Hindlimb muscle (tissue), 1 donor: ENCODE measurements at regions not wholly inside any gene's neighbourhood (a gene's known extent, or its start where the extent isn't known, plus 50 kb on each side); places are given as distances from the start of the nearest gene placed in this dataset.

Experiments
- DNase-seq: peaks from one replicate; pipeline ENCODE4 v3.0.0-alpha.2; 2013

GRCh38 chr5:105530716-105531261 lies 1968.2 kb upstream of the NUDT12 start:
- DNase-seq, result no peak

- DNase-seq, result no peak
These were observed 1967.3 kb upstream of the NUDT12 start for GRCh38 chr5:105529851-105530250.

GRCh38 chr5:105508519-105508918 lies 1945.9 kb upstream of the NUDT12 start:
- DNase-seq, result no peak

GRCh38 chr5:105506692-105507277 lies 1944.2 kb upstream of the NUDT12 start:
- DNase-seq, result no peak

GRCh38 chr5:105503950-105504349 lies 1941.4 kb upstream of the NUDT12 start:
- no peak for DNase-seq

GRCh38 chr5:105501315-105501714 lies 1938.7 kb upstream of the NUDT12 start:
- DNase-seq, result no peak

- DNase-seq, result no peak
These were observed 1912.8 kb upstream of the NUDT12 start for GRCh38 chr5:105475401-105475800.

- DNase-seq, result no peak
These were observed 1899.8 kb upstream of the NUDT12 start for GRCh38 chr5:105462377-105462776.

- no peak for DNase-seq
These were observed 1898.1 kb upstream of the NUDT12 start for GRCh38 chr5:105460721-105461120.

GRCh38 chr5:105453216-105453807 lies 1890.7 kb upstream of the NUDT12 start:
- DNase-seq, result no peak

- DNase-seq, result no peak
These were observed 1885.7 kb upstream of the NUDT12 start for GRCh38 chr5:105448271-105448670.

GRCh38 chr5:105430516-105430915 lies 1867.9 kb upstream of the NUDT12 start:
- DNase-seq, result no peak

- no peak for DNase-seq
These were observed 1866.1 kb upstream of the NUDT12 start for GRCh38 chr5:105428451-105429380.

GRCh38 chr5:105414067-105414466 lies 1851.5 kb upstream of the NUDT12 start:
- DNase-seq, result no peak

GRCh38 chr5:105413406-105413990 lies 1850.9 kb upstream of the NUDT12 start:
- DNase-seq, result no peak

- no peak for DNase-seq
These were observed 1847.1 kb upstream of the NUDT12 start for GRCh38 chr5:105409695-105410094.

- no peak for DNase-seq
These were observed 1844.6 kb upstream of the NUDT12 start for GRCh38 chr5:105407200-105407599.

- DNase-seq, result no peak
These were observed 1835.2 kb upstream of the NUDT12 start for GRCh38 chr5:105397749-105398148.

GRCh38 chr5:105392710-105393149 lies 1830.1 kb upstream of the NUDT12 start:
- no peak for DNase-seq

- DNase-seq, result no peak
These were observed 1829.6 kb upstream of the NUDT12 start for GRCh38 chr5:105392122-105392709.

GRCh38 chr5:105380126-105380525 lies 1817.5 kb upstream of the NUDT12 start:
- no peak for DNase-seq

GRCh38 chr5:105371169-105371568 lies 1808.6 kb upstream of the NUDT12 start:
- no peak for DNase-seq
